ENCODE measurements at regions not wholly inside any gene's neighbourhood (a gene's known extent, or its start where the extent isn't known, plus 50 kb on each side); places are given as distances from the start of the nearest gene placed in this dataset.

DNA sequence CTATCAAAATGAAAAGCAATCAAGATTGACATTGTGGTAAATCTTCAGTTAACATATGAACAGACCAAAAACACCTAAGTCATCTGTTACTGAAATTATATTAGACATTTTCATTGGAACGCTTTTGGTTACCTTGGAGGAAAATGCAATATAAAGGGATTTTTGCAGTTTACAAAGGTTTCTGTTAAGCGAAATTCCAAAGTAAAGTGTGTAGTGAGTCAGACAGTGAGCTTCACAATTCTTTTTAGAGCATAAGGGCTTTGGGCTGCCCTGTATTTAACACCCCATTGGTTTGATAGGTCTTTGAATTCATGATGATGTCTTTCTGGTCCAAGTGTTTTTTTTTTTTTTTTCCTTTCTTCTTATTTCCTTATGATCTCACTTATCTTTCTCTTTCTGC lies 462.8 kb downstream of the EDEM1 start:
- Mint-ChIP-seq H3K27ac (no peak overlapping the region), H3K4me3 (no peak overlapping the region), H3K36me3 (no peaks in the 10 kb centered on the region), H3K9me3 (peaks cover 17% of the 10 kb centered on the region), H3K4me1 (no peaks in the 10 kb centered on the region)
- DNase-seq (ENCODE audit: low spot score in 2 of 2) (no peak), ATAC-seq (no peak)

DNA sequence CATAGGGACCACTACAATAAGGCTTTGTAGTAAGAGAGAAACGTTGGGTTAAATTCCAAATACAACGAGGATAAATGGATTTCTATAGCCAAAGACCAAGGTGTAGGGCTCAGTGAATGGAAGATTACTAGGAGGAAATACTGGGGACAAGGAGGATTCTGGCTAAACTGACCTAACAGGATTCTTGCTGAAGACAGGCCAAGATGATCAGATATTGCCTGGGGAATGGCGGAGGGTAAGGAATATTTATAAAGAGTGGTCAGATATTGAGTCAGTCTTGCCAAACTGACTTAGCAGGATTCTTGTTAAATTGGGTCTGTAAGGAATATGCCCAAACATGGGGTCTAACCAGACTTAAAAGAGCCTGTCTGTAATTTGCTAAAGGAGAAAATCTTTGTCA lies 463.8 kb downstream of the EDEM1 start:
- Mint-ChIP-seq H3K4me3 (no peak overlapping the region), H3K9me3 (peaks cover 17% of the 10 kb centered on the region), H3K4me1 (no peaks in the 10 kb centered on the region), H3K36me3 (no peaks in the 10 kb centered on the region), H3K27ac (no peak overlapping the region)
- DNase-seq (ENCODE audit: low spot score in 2 of 2) = no peak
- ATAC-seq = no peak

DNA sequence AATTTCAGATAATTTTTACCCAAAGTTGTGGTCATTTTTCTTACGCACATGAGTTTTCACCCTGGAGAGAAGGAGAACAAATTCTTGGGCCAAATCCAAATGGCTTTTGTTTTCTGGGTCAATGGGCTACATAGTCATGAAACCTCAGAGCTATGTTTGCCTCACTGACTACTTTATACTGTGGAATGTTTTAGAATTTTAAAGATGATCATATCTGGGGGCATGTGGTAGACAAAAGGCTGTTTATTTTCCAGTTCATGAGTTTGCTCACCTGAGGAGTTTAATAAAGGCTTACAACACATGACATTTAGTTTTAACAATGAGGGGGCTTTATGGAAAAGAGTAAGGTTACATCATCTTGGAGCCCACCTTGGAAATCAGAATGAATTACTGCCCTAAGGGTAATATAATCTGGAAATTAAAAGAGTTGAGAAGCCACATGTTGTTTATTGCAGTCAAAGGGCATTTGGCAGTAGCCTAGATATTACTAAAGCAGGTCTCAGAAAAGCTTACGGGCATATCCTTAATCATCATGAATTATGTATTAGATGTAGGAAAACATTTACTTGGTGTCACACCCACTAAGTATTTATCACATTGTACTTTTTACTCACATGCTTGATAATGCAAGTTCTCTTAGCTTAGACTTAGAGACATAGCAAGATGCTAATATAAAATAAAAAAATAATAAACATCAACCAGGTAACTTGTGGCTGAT lies 466.1 kb downstream of the EDEM1 start:
- Mint-ChIP-seq H3K36me3 (no peaks in the 10 kb centered on the region), H3K9me3 (peaks cover 16% of the 10 kb centered on the region), H3K4me1 (no peaks in the 10 kb centered on the region), H3K4me3 (no peak overlapping the region), H3K27ac (no peak overlapping the region)
- DNase-seq (ENCODE audit: low spot score in 2 of 2) (no peak), ATAC-seq (no peak)

DNA sequence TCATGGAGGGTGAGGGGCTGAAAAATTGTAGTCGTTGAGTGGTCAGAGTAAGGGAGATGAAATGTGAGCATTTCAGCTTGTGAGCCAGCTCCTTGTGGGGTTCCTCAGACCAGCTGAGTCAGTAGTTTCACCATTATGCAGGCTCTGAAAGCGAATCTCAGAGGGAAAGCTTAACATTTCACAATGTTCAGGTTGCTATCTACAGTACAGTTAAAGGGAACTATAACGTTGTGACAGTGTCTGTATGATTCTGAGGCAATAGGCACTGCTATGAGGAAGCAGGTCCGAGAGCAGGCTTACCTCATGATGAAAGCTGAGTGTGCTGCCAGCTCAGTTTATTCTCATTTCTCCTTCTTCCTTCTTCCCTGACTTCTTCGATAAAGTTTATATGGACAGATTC lies 469.6 kb downstream of the EDEM1 start:
- Mint-ChIP-seq H3K36me3 (no peaks in the 10 kb centered on the region), H3K9me3 (peaks cover 16% of the 10 kb centered on the region), H3K4me3 (no peak overlapping the region), H3K4me1 (no peaks in the 10 kb centered on the region), H3K27ac (no peak overlapping the region)
- ATAC-seq = no peak
- no peak for DNase-seq (ENCODE audit: low spot score in 2 of 2)

DNA sequence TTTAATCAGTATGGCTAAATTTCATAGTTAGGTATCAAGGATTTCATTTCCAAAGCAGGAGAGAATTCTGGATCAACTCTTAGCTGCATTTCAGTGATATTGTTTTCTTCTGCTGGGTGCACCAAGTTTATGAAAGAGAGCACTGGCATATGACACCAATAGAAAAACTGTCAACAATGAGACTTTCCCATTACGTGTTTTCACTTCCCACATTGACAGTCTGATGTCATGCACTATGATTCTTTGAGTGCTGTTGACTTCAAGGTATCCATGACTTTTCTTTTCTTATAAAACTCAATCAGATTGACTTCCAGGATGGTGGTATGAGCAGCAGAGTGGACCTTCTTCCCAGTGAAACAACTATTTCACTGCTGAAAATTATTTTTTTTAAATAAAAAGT lies 476.1 kb downstream of the EDEM1 start:
- no peaks in the 10 kb centered on the region for H3K36me3 Mint-ChIP-seq
- H3K4me3 Mint-ChIP-seq = no peak overlapping the region
- no peaks in the 10 kb centered on the region for H3K4me1 Mint-ChIP-seq
- ATAC-seq (no peak), DNase-seq (ENCODE audit: low spot score in 2 of 2) (no peak)
- H3K27ac Mint-ChIP-seq = no peak overlapping the region
- peaks cover 19% of the 10 kb centered on the region for H3K9me3 Mint-ChIP-seq

DNA sequence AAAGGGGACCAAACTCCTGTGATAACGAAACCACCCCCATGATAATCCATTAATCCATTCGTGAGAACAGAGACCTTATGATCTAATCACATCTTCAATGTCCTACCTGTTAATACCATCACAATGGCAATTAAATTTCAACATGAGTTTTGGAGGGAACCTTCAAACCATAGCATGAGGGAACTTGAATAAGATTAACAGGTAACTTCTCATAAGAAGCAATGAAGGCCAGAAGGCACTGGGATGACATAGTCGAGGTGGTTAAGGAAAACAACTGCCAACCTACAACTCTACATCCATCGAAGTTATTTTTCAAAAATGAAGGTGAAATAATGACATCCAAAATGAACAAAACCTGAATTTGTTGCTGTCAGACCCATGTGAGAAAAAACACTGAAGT lies 478.9 kb downstream of the EDEM1 start:
- Mint-ChIP-seq H3K27ac (no peak overlapping the region), H3K4me3 (no peak overlapping the region), H3K4me1 (no peaks in the 10 kb centered on the region), H3K36me3 (no peaks in the 10 kb centered on the region), H3K9me3 (peaks cover 16% of the 10 kb centered on the region)
- DNase-seq (ENCODE audit: low spot score in 2 of 2) = no peak
- ATAC-seq = no peak

DNA sequence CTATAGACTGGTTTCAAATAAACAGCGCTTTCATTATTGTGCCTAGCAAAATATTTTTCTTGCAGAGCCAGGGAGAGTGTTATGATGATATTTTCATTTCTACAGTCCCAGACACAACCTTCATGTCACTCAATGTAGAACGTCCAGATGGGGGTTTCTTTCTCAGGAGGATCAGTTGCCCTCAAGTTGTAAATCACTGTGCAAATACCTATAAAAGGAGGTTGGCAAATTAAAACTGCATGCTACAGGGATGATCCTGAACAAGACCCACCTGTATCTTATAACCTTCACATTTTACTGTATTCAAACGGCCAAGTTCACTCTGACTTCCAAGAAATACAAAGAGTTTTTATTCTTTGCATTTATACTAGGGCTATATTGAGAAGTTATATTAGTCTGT lies 486.0 kb downstream of the EDEM1 start:
- H3K27ac Mint-ChIP-seq = no peak overlapping the region
- no peak for DNase-seq (ENCODE audit: low spot score in 2 of 2)
- H3K36me3 Mint-ChIP-seq = no peaks in the 10 kb centered on the region
- peaks cover 18% of the 10 kb centered on the region for H3K9me3 Mint-ChIP-seq
- H3K4me3 Mint-ChIP-seq = no peak overlapping the region
- no peak for ATAC-seq
- H3K4me1 Mint-ChIP-seq = no peaks in the 10 kb centered on the region

DNA sequence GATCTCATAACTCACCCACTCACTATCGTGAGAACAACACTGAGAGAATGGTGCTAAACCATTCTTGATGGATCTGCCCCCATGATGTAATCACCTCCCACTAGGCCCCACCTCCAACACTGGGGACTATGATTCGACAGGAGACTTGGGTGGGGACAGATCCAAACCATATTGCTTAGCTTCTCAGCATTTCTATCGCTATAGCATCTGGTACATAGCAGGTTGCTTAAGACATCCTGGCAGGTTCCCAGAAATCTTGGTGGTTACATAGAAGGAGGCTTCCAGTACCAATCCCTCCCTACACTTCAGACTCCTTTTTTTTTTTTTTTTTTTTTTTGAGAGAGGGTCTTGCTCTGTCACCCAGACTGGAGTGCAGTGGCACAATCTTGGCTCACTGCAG lies 487.8 kb downstream of the EDEM1 start:
- no peak for ATAC-seq
- no peak for DNase-seq (ENCODE audit: low spot score in 2 of 2)
- Mint-ChIP-seq H3K4me1 (no peaks in the 10 kb centered on the region), H3K36me3 (no peaks in the 10 kb centered on the region), H3K4me3 (no peak overlapping the region), H3K9me3 (peaks cover 21% of the 10 kb centered on the region), H3K27ac (no peak overlapping the region)

DNA sequence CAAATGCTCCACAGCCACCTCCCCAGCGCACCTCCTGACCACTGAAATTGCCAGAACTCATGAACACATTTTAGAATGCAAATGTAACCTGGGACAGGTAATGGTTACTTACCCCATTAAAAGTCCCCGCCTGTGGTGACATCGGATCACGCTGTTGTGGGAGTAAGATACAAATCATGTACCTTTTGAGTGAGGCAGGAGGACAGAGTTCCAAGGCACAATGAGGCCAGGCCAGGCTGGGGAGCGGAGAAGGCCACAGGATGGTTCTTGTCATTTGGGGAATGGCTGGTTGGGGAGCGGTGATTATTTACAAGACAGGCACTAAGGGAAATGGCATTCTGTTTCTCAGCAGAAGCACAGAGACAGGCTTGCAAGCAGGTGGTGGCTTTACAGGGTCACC lies 490.0 kb downstream of the EDEM1 start:
- Mint-ChIP-seq H3K27ac (no peak overlapping the region), H3K4me3 (no peak overlapping the region), H3K4me1 (no peaks in the 10 kb centered on the region), H3K9me3 (peaks cover 21% of the 10 kb centered on the region), H3K36me3 (no peaks in the 10 kb centered on the region)
- DNase-seq (ENCODE audit: low spot score in 2 of 2) = no peak
- no peak for ATAC-seq

DNA sequence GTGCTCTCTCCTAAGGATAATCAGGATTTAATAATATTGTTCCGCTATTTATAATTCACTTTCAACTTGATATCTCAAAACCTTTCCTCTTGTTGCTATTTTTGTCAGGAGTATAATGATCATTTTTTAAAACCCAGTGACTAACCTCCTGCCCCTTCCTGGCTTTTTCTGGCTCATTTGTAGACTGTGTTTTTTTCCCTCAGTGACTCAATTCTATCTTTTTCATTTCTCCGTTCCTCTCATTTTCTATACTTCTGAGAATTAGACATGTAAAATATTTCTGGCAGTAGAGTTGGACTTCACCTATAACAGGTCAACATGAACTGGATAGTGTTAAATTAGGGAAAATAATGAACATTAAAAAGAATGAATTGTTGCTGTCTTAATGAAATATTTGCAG lies 490.7 kb downstream of the EDEM1 start:
- no peak overlapping the region for H3K4me3 Mint-ChIP-seq
- H3K27ac Mint-ChIP-seq = no peak overlapping the region
- no peaks in the 10 kb centered on the region for H3K4me1 Mint-ChIP-seq
- no peaks in the 10 kb centered on the region for H3K36me3 Mint-ChIP-seq
- H3K9me3 Mint-ChIP-seq = peaks cover 21% of the 10 kb centered on the region
- DNase-seq (ENCODE audit: low spot score in 2 of 2) (no peak), ATAC-seq (no peak)

DNA sequence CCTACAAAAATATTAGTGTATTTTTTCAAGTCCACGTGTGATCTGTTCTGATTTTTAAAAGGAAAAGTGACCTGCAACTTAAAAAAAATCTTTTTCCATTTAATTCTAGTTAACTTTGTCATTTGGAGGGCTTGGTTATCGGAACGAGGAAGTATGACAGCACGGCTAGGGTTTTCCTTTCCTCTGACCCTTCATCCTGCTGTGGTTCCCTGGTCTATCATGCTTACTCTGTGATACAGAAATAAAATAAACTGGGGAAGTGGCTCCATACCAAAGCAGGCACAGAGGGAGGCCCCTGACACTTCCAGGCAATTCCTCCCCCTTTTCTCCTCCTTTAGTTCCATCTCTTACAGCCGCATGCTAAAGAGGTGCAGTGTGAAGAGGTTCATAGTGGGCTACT lies 491.3 kb downstream of the EDEM1 start:
- H3K36me3 Mint-ChIP-seq = no peaks in the 10 kb centered on the region
- H3K4me3 Mint-ChIP-seq = no peak overlapping the region
- no peaks in the 10 kb centered on the region for H3K4me1 Mint-ChIP-seq
- no peak overlapping the region for H3K27ac Mint-ChIP-seq
- DNase-seq (ENCODE audit: low spot score in 2 of 2) (no peak), ATAC-seq (no peak)
- H3K9me3 Mint-ChIP-seq = peaks cover 21% of the 10 kb centered on the region

DNA sequence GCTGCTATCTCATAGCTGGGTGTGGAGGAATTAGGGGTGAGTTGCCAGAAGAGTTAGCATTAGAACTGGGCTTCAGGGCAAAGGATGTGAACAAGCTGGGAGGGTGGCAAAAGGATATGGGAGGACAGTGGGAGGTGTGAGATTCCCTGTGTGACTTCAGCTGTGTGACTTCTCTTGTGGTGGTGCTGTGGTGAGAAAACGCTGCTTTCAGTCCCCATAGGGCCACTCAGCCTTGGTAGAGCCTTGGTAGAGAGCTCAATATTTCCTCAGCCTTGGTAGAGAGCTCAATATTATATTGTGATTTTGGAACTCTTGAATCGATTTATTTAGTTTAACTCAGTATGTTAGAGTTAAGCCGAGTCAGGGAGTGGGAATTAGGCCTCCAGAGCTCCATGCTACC lies 499.7 kb downstream of the EDEM1 start:
- Mint-ChIP-seq H3K27ac (no peak overlapping the region), H3K4me1 (no peaks in the 10 kb centered on the region), H3K9me3 (peaks cover 11% of the 10 kb centered on the region), H3K36me3 (no peaks in the 10 kb centered on the region), H3K4me3 (no peak overlapping the region)
- no peak for ATAC-seq
- no peak for DNase-seq (ENCODE audit: low spot score in 2 of 2)

DNA sequence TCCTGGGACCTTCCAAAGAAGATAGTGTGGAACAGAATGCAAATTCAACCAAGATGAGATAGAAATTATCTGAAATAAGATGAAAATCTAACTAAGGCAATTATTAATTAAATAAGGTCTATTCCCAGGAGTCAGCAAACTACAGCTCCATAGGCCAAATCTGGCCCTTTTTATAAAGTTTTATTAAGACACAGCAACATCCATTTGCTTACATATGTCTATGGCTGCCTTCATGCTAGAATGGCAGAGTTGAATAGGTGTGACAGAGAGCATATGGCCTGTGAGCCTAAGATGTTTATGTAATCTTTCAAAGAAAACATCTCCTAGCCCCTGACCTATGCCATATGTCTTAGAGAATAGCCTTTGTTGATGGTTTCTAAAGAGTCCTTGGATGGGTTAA lies 503.0 kb downstream of the EDEM1 start:
- Mint-ChIP-seq H3K27ac (no peak overlapping the region), H3K9me3 (peaks cover 11% of the 10 kb centered on the region), H3K4me1 (no peaks in the 10 kb centered on the region), H3K4me3 (no peak overlapping the region), H3K36me3 (no peaks in the 10 kb centered on the region)
- ATAC-seq = no peak
- no peak for DNase-seq (ENCODE audit: low spot score in 2 of 2)

DNA sequence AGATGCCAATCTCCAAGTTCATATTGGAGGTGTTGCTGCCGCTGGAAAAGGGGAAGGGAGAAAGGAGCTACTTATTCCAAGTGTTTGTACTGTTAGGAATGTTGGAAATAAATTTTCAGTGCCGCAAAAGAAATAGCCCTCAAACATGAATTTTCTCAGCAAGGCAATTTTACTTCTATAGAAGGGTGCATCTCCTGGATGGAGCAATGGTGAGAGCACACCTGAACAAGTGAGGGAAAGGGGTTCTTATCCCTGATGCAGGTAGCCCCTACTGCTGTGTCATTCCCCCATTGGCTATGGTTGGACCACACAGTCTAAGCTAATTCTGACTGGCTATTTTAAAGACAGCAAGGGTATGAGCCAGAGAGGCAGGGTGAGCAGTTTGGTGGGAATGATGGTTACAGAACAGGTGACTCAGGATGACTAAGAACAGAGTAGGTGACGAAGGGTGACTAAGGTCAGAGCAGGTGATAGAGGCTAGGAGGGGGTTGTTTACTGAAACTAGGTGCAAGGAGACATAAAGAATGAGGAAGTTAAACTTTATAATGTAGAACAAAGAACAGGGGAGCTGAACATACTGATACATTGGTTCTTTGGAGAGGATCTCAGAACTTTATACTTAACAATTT lies 503.5 kb downstream of the EDEM1 start:
- Mint-ChIP-seq H3K36me3 (no peaks in the 10 kb centered on the region), H3K9me3 (peaks cover 8% of the 10 kb centered on the region), H3K4me1 (no peaks in the 10 kb centered on the region), H3K27ac (no peak overlapping the region), H3K4me3 (no peak overlapping the region)
- ATAC-seq (no peak), DNase-seq (ENCODE audit: low spot score in 2 of 2) (no peak)

DNA sequence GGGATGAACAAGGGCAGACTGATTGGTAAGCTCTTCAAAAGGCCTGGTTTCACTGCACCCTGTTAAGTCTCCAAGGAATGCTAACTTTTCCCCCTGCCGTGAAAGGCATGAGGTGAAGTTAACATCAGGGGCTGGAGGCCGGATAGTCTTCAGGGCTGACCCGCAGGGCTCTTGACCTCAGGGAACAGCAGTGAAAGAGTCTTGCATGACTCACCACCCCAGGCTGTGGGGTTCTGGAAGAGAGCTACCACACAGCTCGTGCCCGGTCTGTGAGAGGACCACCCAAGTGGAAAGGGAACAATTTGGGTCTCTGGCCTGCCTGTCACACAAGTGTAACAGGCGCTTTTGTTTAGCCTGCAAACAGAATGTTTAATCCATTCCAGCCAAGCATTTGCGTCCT lies 504.9 kb downstream of the EDEM1 start:
- no peak overlapping the region for H3K27ac Mint-ChIP-seq
- H3K36me3 Mint-ChIP-seq = no peaks in the 10 kb centered on the region
- H3K4me3 Mint-ChIP-seq = no peak overlapping the region
- no peak for ATAC-seq
- no peak for DNase-seq (ENCODE audit: low spot score in 2 of 2)
- peaks cover 8% of the 10 kb centered on the region for H3K9me3 Mint-ChIP-seq
- no peaks in the 10 kb centered on the region for H3K4me1 Mint-ChIP-seq

DNA sequence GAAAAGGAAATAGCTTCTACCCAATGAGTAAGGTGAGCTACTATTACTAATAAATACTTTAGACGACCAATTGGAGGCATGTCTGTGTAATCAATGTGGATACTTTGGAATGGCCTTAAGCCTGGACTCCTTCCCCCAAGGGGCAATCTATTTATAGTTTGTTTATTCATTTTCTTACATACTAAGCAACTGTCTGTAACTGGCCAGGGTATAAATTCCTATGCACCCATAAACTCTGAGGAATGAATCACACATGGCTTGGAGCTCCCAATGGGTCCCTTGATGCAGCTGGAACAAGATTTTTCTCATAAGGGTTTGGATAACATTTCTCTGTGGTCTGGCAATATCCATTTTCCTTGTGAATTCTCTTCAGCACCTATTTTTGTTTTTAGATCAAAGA lies 506.8 kb downstream of the EDEM1 start:
- Mint-ChIP-seq H3K27ac (no peak overlapping the region), H3K4me1 (no peaks in the 10 kb centered on the region), H3K4me3 (no peak overlapping the region), H3K36me3 (no peaks in the 10 kb centered on the region), H3K9me3 (peaks cover 10% of the 10 kb centered on the region)
- ATAC-seq (no peak), DNase-seq (ENCODE audit: low spot score in 2 of 2) (no peak)
